ENCODE measurements at regions not wholly inside any gene's neighbourhood (a gene's known extent, or its start where the extent isn't known, plus 50 kb on each side); places are given as distances from the start of the nearest gene placed in this dataset.

- Histone ChIP-seq H3K36me3 (ENCODE audit: control insufficient read depth in 4 of 4, insufficient read depth in 4 of 4, low read length in 3 of 4) (no peaks in the 10 kb centered on the region), H3K9me3 (ENCODE audit: control extremely low read depth in 1 of 5, control insufficient read depth in 4 of 5, insufficient read depth in 2 of 5, low read depth in 1 of 5, low read length in 4 of 5) (no peaks in the 10 kb centered on the region), H3K4me3 (ENCODE audit: control insufficient read depth in 1 of 7, extremely low read depth in 1 of 7, insufficient read depth in 4 of 7, low read depth in 2 of 7, low read length in 6 of 7) (no peak overlapping the region), H3K4me1 (ENCODE audit: control extremely low read depth in 1 of 4, control insufficient read depth in 4 of 4, insufficient read depth in 4 of 4, low read length in 3 of 4) (no peaks in the 10 kb centered on the region), H3K27me3 (replicated peaks in 2 of 5; ENCODE audit: control insufficient read depth in 4 of 5, insufficient read depth in 5 of 5, low read length in 4 of 5) (no peaks in the 10 kb centered on the region), H3K27ac (ENCODE audit: insufficient read depth in 1 of 2, low read depth in 1 of 2, low read length in 2 of 2, poor library complexity in 1 of 2, severe bottlenecking in 2 of 2) (no peak overlapping the region)
- CTCF ChIA-PET: no interaction called here
- WGBS (ENCODE audit: insufficient coverage): 100% methylated on average over 1 of the region's 3 CpGs
- DNase-seq: no peak
- POLR2A ChIA-PET: no interaction called here
These were observed 917.9 kb downstream of the RAPGEF2 start for GRCh38 chr4:160020804-160021203.

GRCh38 chr4:160021870-160022269, 919.0 kb downstream of the RAPGEF2 start:
- DNase-seq: no peak
- CTCF ChIA-PET: no interaction called here

DNA sequence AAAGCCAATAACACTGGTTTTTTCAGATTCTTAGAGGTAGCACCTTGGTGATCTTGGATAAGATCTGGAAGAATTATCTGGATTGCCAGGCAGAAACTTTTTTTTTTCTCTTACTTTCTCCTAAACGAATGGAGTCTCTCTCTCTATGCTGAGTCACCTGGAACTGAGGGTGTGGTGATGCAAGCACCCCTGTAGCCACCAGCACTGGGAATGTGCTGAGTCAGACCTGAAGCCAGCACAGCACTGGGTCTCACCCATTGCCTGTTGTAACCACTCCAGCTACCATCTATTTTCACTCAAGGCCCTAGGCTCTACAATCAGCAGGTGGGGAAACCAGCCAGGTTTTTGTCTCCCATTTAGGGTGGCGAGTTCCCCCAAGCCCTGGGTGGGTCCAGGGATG, 923.8 kb downstream of the RAPGEF2 start:
- ChIA-PET POLR2A (no interaction called here), CTCF (interaction anchor here (1.1 kb wide), 1 partner anchor 8 kb away, joined by 3 read pairs; no protein-coding TSS in a partner anchor)
- Histone ChIP-seq H3K4me1 (ENCODE audit: control extremely low read depth in 1 of 4, control insufficient read depth in 4 of 4, insufficient read depth in 4 of 4, low read length in 3 of 4) (no peaks in the 10 kb centered on the region), H3K27me3 (replicated peaks in 2 of 5; ENCODE audit: control insufficient read depth in 4 of 5, insufficient read depth in 5 of 5, low read length in 4 of 5) (no peaks in the 10 kb centered on the region), H3K9me3 (ENCODE audit: control extremely low read depth in 1 of 5, control insufficient read depth in 4 of 5, insufficient read depth in 2 of 5, low read depth in 1 of 5, low read length in 4 of 5) (peaks cover 0 to 1% (median 0%) of the 10 kb centered on the region in 5 experiments), H3K36me3 (ENCODE audit: control insufficient read depth in 4 of 4, insufficient read depth in 4 of 4, low read length in 3 of 4) (no peaks in the 10 kb centered on the region), H3K27ac (ENCODE audit: insufficient read depth in 1 of 2, low read depth in 1 of 2, low read length in 2 of 2, poor library complexity in 1 of 2, severe bottlenecking in 2 of 2) (no peak overlapping the region), H3K4me3 (ENCODE audit: control insufficient read depth in 1 of 7, extremely low read depth in 1 of 7, insufficient read depth in 4 of 7, low read depth in 2 of 7, low read length in 6 of 7) (no peak overlapping the region)
- DNase-seq: no peak
- 100% methylated on average over 2 of the region's 2 CpGs for WGBS (ENCODE audit: insufficient coverage)

More at GRCh38 chr4:160021870-160022269, 919.0 kb downstream of the RAPGEF2 start:
- Histone ChIP-seq H3K36me3 (ENCODE audit: control insufficient read depth in 4 of 4, insufficient read depth in 4 of 4, low read length in 3 of 4) (no peaks in the 10 kb centered on the region), H3K9me3 (ENCODE audit: control extremely low read depth in 1 of 5, control insufficient read depth in 4 of 5, insufficient read depth in 2 of 5, low read depth in 1 of 5, low read length in 4 of 5) (peaks cover 0 to 1% (median 0%) of the 10 kb centered on the region in 5 experiments), H3K27ac (ENCODE audit: insufficient read depth in 1 of 2, low read depth in 1 of 2, low read length in 2 of 2, poor library complexity in 1 of 2, severe bottlenecking in 2 of 2) (no peak overlapping the region), H3K4me1 (ENCODE audit: control extremely low read depth in 1 of 4, control insufficient read depth in 4 of 4, insufficient read depth in 4 of 4, low read length in 3 of 4) (no peaks in the 10 kb centered on the region), H3K4me3 (ENCODE audit: control insufficient read depth in 1 of 7, extremely low read depth in 1 of 7, insufficient read depth in 4 of 7, low read depth in 2 of 7, low read length in 6 of 7) (no peak overlapping the region), H3K27me3 (replicated peaks in 2 of 5; ENCODE audit: control insufficient read depth in 4 of 5, insufficient read depth in 5 of 5, low read length in 4 of 5) (no peaks in the 10 kb centered on the region)
- no CpG with 5 or more reads among the region's 1 CpG for WGBS (ENCODE audit: insufficient coverage)
- POLR2A ChIA-PET: no interaction called here

DNA sequence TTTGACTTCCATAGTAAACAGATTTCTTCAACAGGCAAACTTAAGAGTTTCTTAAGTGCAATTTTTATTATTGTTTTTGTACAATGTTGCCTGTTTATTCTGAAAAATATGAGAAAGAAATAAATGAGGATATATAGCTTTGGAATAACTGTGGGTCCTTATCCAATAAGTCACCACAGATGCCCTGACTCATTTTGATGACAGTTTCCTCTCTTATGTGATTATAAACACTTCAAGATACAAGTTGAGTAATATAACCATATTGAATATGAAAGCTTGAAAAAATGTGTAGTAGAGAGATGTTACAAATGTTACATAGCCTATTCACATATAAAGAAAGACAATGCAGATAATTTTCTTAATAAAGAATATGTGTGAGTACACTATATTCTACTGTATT, 931.6 kb downstream of the RAPGEF2 start:
- ChIA-PET POLR2A (no interaction called here), CTCF (no interaction called here)
- DNase-seq: no peak
- H3K4me1 ChIP-seq (ENCODE audit: control extremely low read depth in 1 of 4, control insufficient read depth in 4 of 4, insufficient read depth in 4 of 4, low read length in 3 of 4): no peaks in the 10 kb centered on the region
- H3K4me3 ChIP-seq (ENCODE audit: control insufficient read depth in 1 of 7, extremely low read depth in 1 of 7, insufficient read depth in 4 of 7, low read depth in 2 of 7, low read length in 6 of 7): no peak overlapping the region
- no peaks in the 10 kb centered on the region for H3K27me3 ChIP-seq (replicated peaks in 2 of 5; ENCODE audit: control insufficient read depth in 4 of 5, insufficient read depth in 5 of 5, low read length in 4 of 5)
- H3K9me3 ChIP-seq (ENCODE audit: control extremely low read depth in 1 of 5, control insufficient read depth in 4 of 5, insufficient read depth in 2 of 5, low read depth in 1 of 5, low read length in 4 of 5): no peaks in the 10 kb centered on the region
- H3K27ac ChIP-seq (ENCODE audit: insufficient read depth in 1 of 2, low read depth in 1 of 2, low read length in 2 of 2, poor library complexity in 1 of 2, severe bottlenecking in 2 of 2): no peak overlapping the region
- no peaks in the 10 kb centered on the region for H3K36me3 ChIP-seq (ENCODE audit: control insufficient read depth in 4 of 4, insufficient read depth in 4 of 4, low read length in 3 of 4)

DNA sequence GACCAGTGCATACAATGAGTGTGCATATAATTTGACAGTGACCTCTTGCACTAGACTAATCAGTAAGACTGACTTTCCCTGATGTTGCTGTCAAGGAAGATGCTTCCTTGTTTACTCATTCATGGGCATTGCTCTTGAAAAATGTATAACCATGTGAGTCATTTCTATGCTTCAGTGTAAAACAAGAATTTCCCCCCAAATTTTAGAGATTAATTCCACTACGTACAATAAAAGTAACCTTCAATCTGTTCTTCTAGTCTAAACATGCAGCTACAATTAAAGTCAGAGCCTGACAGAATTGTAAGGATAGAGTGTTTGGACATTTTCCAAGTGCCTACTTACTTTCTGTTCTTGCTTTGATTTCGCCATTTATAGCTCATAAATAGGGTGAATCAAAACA, 935.7 kb downstream of the RAPGEF2 start:
- no peak overlapping the region for H3K4me3 ChIP-seq (ENCODE audit: control insufficient read depth in 1 of 7, extremely low read depth in 1 of 7, insufficient read depth in 4 of 7, low read depth in 2 of 7, low read length in 6 of 7)
- no peak overlapping the region for H3K27ac ChIP-seq (ENCODE audit: insufficient read depth in 1 of 2, low read depth in 1 of 2, low read length in 2 of 2, poor library complexity in 1 of 2, severe bottlenecking in 2 of 2)
- no peaks in the 10 kb centered on the region for H3K27me3 ChIP-seq (replicated peaks in 2 of 5; ENCODE audit: control insufficient read depth in 4 of 5, insufficient read depth in 5 of 5, low read length in 4 of 5)
- ChIA-PET POLR2A (no interaction called here), CTCF (no interaction called here)
- 100% methylated on average over 1 of the region's 2 CpGs for WGBS (ENCODE audit: insufficient coverage)
- H3K36me3 ChIP-seq (ENCODE audit: control insufficient read depth in 4 of 4, insufficient read depth in 4 of 4, low read length in 3 of 4): no peaks in the 10 kb centered on the region
- DNase-seq: no peak
- no peaks in the 10 kb centered on the region for H3K9me3 ChIP-seq (ENCODE audit: control extremely low read depth in 1 of 5, control insufficient read depth in 4 of 5, insufficient read depth in 2 of 5, low read depth in 1 of 5, low read length in 4 of 5)
- no peaks in the 10 kb centered on the region for H3K4me1 ChIP-seq (ENCODE audit: control extremely low read depth in 1 of 4, control insufficient read depth in 4 of 4, insufficient read depth in 4 of 4, low read length in 3 of 4)

- H3K27me3 ChIP-seq (replicated peaks in 2 of 5; ENCODE audit: control insufficient read depth in 4 of 5, insufficient read depth in 5 of 5, low read length in 4 of 5): no peaks in the 10 kb centered on the region
- ChIA-PET POLR2A (no interaction called here), CTCF (no interaction called here)
- no peaks in the 10 kb centered on the region for H3K36me3 ChIP-seq (ENCODE audit: control insufficient read depth in 4 of 4, insufficient read depth in 4 of 4, low read length in 3 of 4)
- H3K27ac ChIP-seq (ENCODE audit: insufficient read depth in 1 of 2, low read depth in 1 of 2, low read length in 2 of 2, poor library complexity in 1 of 2, severe bottlenecking in 2 of 2): no peak overlapping the region
- no peak overlapping the region for H3K4me3 ChIP-seq (ENCODE audit: control insufficient read depth in 1 of 7, extremely low read depth in 1 of 7, insufficient read depth in 4 of 7, low read depth in 2 of 7, low read length in 6 of 7)
- H3K9me3 ChIP-seq (ENCODE audit: control extremely low read depth in 1 of 5, control insufficient read depth in 4 of 5, insufficient read depth in 2 of 5, low read depth in 1 of 5, low read length in 4 of 5): no peaks in the 10 kb centered on the region
- 86% methylated on average over 2 of the region's 2 CpGs for WGBS (ENCODE audit: insufficient coverage)
- H3K4me1 ChIP-seq (ENCODE audit: control extremely low read depth in 1 of 4, control insufficient read depth in 4 of 4, insufficient read depth in 4 of 4, low read length in 3 of 4): no peaks in the 10 kb centered on the region
- DNase-seq: no peak
These were observed 941.8 kb downstream of the RAPGEF2 start for GRCh38 chr4:160044693-160045092.

DNA sequence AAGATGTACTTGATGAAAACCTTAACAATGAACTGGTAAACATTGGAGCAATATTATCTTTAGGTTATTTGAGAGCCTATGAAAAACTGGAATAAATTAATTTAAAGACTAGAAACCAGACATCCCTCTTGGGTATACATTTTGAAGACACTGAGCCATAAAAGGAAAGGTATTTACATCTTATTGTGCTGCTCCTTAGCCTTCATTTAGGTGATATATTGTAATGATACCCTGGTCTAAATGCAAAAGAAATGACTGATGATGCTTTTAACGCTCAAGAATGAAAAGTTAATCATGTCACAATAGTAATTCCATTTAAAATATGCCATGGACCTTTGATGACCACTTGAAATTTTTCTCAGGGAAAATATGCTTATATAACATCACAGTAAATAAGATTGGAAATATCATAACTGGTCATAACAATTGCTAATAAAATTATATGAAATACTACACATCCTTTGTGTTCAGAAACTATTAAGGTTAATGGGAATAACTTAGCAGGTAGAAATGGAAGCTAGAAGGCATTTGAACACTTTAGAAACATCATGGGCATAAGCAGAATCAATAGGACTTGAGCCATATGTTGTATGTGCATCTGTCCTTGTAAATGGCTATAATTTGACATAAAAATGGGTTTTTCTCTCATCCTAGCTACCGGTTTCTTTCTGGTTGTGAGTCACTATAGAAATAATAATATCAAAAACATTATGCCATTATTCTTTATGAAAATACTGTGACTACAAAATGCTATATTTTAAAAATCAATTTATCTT, 979.7 kb downstream of the RAPGEF2 start:
- Histone ChIP-seq H3K27ac (ENCODE audit: insufficient read depth in 1 of 2, low read depth in 1 of 2, low read length in 2 of 2, poor library complexity in 1 of 2, severe bottlenecking in 2 of 2) (no peak overlapping the region), H3K9me3 (ENCODE audit: control extremely low read depth in 1 of 5, control insufficient read depth in 4 of 5, insufficient read depth in 2 of 5, low read depth in 1 of 5, low read length in 4 of 5) (peaks cover 0 to 3% (median 0%) of the 10 kb centered on the region in 5 experiments), H3K36me3 (ENCODE audit: control insufficient read depth in 4 of 4, insufficient read depth in 4 of 4, low read length in 3 of 4) (no peaks in the 10 kb centered on the region), H3K4me3 (ENCODE audit: control insufficient read depth in 1 of 7, extremely low read depth in 1 of 7, insufficient read depth in 4 of 7, low read depth in 2 of 7, low read length in 6 of 7) (no peak overlapping the region), H3K27me3 (replicated peaks in 2 of 5; ENCODE audit: control insufficient read depth in 4 of 5, insufficient read depth in 5 of 5, low read length in 4 of 5) (no peaks in the 10 kb centered on the region), H3K4me1 (ENCODE audit: control extremely low read depth in 1 of 4, control insufficient read depth in 4 of 4, insufficient read depth in 4 of 4, low read length in 3 of 4) (no peaks in the 10 kb centered on the region)
- ChIA-PET CTCF (no interaction called here), POLR2A (no interaction called here)
- no peak for DNase-seq
- WGBS (ENCODE audit: insufficient coverage): no CpG with 5 or more reads among the region's 2 CpGs
